CD1c-positive myeloid dendritic cell (primary cell): ENCODE measurements at regions not wholly inside any gene's neighbourhood (a gene's known extent, or its start where the extent isn't known, plus 50 kb on each side); places are given as distances from the start of the nearest gene placed in this dataset.
"Not testable (repeated sequence)": the region's sequence is repeated elsewhere in the genome, so short reads cannot be mapped to it uniquely, and the experiment has no call there.

ENCODE experiments used
- DNase-seq: peaks from one replicate; pipeline ENCODE4 v3.0.0-alpha.2; 2016; ENCODE audit errors: extremely low spot score

DNA sequence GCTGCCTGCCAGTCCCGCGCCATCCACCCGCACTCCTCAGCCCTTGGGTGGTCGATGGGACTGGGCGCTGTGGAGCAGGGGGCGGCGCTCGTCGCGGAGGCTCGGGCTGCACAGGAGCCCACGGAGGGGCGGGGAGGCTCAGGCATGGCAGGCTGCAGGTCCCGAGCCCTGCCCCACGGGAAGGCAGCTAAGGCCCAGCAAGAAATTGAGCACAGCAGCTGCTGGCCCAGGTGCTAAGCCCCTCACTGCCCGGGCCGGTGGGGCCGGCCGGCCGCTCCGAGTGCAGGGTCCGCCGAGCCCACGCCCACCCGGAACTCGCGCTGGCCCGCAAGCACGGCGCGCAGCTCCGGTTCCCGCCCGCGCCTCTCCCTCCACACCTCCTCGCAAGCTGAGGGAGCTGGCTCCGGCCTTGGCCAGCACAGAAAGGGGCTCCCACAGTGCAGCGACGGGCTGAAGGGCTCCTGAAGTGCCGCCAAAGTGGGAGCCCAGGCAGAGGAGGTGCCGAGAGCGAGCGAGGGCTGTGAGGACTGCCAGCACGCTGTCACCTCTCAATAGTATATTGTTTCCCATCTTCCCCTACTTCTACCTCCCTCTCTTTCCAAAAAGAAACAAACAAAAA, 219.6 kb downstream of the BAMBI start:
- DNase-seq = not testable (repeated sequence)

GRCh38 chr10:28897617-28898464, 220.5 kb downstream of the BAMBI start:
- DNase-seq = no peak

DNA sequence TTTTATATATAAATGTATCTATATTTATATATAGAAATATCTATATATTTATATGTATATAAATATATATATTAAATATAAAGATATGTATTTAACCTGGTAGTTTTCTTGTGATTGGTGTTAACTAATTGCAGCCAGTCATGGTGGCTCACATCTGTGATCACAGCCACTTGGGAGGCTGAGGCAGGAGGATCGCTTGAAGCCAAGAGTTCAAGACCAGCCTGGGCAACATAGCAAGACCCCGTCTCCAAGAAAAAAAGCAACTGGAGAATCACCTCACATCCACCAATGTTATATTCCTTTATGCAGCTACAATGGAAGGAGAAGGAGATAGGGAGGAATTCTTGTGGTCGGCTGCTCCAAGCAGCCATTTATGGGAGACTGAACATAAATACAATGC, 224.9 kb downstream of the BAMBI start:
- DNase-seq = no peak

GRCh38 chr10:28903063-28903462, 225.7 kb downstream of the BAMBI start:
- no peak for DNase-seq

- DNase-seq = no peak
Measured at GRCh38 chr10:28903736-28904135, 226.4 kb downstream of the BAMBI start.

- no peak for DNase-seq
Measured at GRCh38 chr10:28905371-28905770, 228.1 kb downstream of the BAMBI start.

GRCh38 chr10:28906011-28906411, 228.7 kb downstream of the BAMBI start:
- DNase-seq = no peak

GRCh38 chr10:28906415-28906814, 229.1 kb downstream of the BAMBI start:
- no peak for DNase-seq

DNA sequence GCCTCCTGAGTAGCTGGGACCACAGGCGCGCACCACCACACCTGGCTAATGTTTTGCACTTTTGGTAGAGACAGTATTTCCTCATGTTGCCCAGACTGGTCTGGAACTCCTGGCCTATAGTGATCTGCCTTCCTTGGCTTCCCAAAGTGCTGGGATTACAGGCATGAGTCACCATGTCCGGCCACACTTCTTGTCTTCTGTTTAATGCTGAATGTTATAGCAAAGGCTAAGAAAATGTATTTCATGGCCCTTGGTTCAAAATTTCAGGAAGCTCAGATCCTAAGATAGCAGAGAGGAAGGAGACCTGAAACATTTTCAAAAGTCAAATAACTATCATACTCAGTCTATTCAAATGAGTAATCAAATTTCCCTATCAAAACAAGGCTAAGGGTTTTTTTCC, 229.6 kb downstream of the BAMBI start:
- DNase-seq = no peak

DNA sequence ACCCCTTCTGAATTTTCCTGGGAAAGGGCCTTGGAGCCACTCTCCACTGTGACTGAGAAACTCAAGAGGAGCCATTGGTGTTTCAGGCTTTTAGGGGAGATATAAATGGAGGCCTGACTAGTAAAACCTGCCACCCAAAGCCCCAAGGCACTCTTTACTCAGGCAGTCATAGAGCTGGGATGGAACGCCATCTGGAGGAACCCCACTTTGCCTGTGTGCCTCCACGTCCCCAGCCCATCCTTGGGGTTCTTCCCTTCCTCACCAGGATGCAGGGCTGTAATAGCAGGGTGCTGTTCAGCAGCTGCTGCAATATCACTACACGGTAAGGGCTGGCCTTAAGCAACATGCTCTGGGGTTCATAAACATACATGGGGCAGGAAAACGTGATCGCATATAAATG, 232.6 kb downstream of the BAMBI start:
- no peak for DNase-seq

- no peak for DNase-seq
Measured at GRCh38 chr10:28910956-28911355, 233.6 kb downstream of the BAMBI start.

- DNase-seq = not testable (repeated sequence)
Measured at GRCh38 chr10:28911511-28911910, 234.2 kb downstream of the BAMBI start.

- no peak for DNase-seq
Measured at GRCh38 chr10:28912017-28912783, 234.9 kb downstream of the BAMBI start.

- no peak for DNase-seq
Measured at GRCh38 chr10:28913436-28914237, 236.3 kb downstream of the BAMBI start.

DNA sequence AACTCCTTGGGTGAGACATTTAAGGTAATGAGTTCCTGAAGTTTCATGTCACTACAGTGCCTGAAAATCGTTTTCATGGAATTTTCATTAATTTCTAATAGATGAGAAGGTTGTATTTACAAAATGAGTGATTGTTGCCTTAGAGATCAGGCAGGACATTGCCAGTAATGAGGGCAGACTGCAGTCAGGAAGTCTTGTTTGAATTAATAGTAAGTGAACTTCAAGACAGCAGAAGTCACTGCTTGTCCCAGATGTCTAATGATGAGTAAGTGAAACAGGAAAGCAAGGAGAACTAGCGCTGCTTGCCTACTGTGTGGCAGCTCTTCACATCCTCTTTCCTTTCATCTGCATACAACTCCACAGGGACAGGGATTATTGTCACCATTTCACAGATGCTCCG, 237.4 kb downstream of the BAMBI start:
- DNase-seq = no peak

GRCh38 chr10:28915989-28916588, 238.8 kb downstream of the BAMBI start:
- no peak for DNase-seq

DNA sequence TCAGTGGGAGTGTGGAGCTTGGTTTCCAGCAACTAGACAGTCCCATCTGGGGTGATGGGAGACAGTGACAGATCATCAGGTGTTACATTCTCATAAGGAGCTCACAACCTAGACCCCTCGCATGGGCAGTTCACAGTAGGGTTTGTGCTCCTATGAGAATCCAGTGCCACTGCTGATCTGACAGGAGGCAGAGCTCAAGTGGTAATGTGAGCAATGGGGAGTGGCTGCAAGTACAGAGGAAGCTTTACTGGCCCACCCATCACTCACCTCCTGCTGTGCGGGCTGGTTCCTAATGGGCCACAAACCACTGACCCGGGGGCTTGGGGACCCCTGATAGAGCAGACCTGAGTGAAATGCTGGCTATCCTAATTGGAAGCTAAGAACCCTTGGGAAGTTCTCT, 242.8 kb downstream of the BAMBI start:
- DNase-seq = no peak

DNA sequence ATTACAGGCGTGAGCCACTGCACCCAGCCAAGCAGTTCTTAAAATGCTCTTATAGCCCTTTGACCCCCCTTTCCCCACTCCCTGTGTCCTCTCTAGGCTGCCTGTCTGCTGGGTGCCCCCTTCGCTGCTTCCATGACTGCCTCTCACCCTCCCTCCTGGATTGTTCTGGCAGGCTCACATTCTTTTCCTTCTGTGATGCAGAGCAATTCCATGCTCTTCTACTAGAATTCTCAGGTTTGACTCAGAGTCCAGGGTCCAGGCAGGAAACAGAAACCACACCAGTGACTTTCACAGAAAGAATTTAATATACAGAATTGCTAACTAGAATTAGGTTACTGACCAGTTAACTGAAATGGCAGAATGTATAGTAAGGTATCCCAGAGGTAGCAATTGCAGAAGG, 244.8 kb downstream of the BAMBI start:
- no peak for DNase-seq

DNA sequence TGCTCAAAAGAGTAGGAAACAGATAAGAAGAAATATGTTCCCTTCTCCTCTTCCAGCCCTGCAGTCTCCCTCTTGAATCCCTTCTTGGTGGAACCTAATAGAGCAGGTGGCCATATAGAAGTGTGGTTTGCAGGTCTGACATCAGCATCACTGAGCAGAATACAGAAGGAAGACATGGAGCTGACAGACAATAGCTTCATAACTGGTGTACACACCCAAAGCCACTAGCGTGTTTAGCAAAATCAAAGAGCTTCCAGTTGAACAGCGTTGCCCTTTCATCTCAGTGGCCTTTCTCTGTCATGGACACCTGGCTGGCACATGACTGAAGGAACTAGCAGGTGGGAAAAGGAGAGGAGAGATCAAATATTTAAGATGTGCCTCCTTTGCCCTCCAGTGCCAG, 245.5 kb downstream of the BAMBI start:
- no peak for DNase-seq

- no peak for DNase-seq
Measured at GRCh38 chr10:28924717-28925116, 247.4 kb downstream of the BAMBI start.

- no peak for DNase-seq
Measured at GRCh38 chr10:28925121-28925663, 247.9 kb downstream of the BAMBI start.
